ENCODE measurements at regions not wholly inside any gene's neighbourhood (a gene's known extent, or its start where the extent isn't known, plus 50 kb on each side); places are given as distances from the start of the nearest gene placed in this dataset.
"Not testable (repeated sequence)": the region's sequence is repeated elsewhere in the genome, so short reads cannot be mapped to it uniquely, and the experiment has no call there.

DNA sequence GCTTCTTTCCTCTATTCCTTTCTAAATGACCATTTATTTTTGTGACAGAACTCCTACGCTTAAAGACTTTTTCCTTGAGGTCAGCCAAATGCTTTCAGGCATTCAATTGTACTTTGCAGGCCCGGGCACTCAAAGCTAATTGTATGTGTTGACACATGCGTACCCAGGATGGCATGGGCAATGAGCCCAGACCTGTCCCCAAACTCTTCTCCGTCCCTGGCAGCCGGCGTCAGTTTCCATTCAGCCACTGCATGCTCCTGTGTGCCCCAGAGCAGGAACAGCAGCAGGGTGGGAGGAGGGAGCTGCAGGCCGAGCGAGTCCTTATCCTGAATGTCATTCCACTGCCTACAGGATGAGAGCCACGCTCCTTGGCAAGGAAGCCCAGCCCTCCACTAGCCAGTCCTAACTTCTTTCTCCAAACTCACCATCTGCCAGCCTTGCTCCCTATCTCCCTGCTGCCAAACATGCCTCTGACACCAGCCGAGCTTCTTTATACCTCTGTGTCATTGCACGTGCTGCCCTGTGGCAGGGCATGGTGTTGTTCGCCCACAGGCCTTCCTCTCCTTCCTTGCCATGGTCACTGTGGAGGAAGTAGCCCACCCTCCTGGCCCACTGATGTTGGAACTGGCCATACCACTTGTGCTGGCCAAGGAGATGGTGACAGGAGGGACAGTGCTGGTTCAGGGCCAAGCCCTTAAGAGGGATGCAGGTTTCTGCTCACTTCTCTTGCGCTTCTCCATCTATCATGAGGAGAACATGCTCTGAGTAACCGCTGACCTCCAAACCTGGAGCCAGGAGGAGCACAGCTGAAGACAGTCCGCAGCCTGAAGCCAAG lies 116.9 kb upstream of the FHL2 start:
- intact Hi-C loops (cut with DNase I), result no loop called here
- TF ChIP-seq, protein P1, sequence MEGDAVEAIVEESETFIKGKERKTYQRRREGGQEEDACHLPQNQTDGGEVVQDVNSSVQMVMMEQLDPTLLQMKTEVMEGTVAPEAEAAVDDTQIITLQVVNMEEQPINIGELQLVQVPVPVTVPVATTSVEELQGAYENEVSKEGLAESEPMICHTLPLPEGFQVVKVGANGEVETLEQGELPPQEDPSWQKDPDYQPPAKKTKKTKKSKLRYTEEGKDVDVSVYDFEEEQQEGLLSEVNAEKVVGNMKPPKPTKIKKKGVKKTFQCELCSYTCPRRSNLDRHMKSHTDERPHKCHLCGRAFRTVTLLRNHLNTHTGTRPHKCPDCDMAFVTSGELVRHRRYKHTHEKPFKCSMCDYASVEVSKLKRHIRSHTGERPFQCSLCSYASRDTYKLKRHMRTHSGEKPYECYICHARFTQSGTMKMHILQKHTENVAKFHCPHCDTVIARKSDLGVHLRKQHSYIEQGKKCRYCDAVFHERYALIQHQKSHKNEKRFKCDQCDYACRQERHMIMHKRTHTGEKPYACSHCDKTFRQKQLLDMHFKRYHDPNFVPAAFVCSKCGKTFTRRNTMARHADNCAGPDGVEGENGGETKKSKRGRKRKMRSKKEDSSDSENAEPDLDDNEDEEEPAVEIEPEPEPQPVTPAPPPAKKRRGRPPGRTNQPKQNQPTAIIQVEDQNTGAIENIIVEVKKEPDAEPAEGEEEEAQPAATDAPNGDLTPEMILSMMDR (IDR thresholded peaks at IDR 0.05), result no peak
- no peak for DNase-seq (ENCODE audit: low spot score in 2 of 2)
- no peak overlapping the region for H3K4me3 ChIP-seq
- no peaks in the 10 kb centered on the region for H3K36me3 ChIP-seq
- no peak overlapping the region for H3K27ac ChIP-seq
- peaks cover 10 to 13% of the 10 kb centered on the region in 2 donors for H3K4me1 ChIP-seq
- no peaks in the 10 kb centered on the region for H3K9me3 ChIP-seq
- no peaks in the 10 kb centered on the region for H3K27me3 ChIP-seq

DNA sequence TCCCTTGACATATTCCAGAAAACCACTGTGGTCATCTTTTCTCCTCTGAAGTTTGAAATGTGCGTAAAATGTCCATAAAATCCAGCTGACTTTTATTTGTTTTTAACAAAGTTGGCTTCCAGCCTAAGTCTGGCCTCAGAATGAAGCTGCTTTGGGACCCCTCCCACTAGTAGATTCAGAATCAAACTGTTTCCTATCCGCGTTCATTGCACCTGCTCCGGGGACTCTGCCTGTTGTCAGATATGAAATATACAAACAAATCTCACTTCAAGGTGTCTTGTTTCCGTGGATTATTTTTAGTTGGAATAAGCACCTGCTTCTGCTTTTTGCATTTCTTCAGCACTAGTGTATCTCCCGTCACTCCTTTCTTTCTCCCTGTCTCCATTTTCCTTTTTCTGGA lies 115.7 kb upstream of the FHL2 start:
- intact Hi-C loops (cut with DNase I), result no loop called here
- TF ChIP-seq, protein P1 (IDR thresholded peaks at IDR 0.05), result no peak
- Histone ChIP-seq H3K27me3 (no peaks in the 10 kb centered on the region), H3K4me3 (no peak overlapping the region), H3K27ac (no peak overlapping the region), H3K9me3 (no peaks in the 10 kb centered on the region), H3K4me1 (peaks cover 10 to 13% of the 10 kb centered on the region in 2 donors), H3K36me3 (no peaks in the 10 kb centered on the region)
- DNase-seq (ENCODE audit: low spot score in 2 of 2), result no peak

DNA sequence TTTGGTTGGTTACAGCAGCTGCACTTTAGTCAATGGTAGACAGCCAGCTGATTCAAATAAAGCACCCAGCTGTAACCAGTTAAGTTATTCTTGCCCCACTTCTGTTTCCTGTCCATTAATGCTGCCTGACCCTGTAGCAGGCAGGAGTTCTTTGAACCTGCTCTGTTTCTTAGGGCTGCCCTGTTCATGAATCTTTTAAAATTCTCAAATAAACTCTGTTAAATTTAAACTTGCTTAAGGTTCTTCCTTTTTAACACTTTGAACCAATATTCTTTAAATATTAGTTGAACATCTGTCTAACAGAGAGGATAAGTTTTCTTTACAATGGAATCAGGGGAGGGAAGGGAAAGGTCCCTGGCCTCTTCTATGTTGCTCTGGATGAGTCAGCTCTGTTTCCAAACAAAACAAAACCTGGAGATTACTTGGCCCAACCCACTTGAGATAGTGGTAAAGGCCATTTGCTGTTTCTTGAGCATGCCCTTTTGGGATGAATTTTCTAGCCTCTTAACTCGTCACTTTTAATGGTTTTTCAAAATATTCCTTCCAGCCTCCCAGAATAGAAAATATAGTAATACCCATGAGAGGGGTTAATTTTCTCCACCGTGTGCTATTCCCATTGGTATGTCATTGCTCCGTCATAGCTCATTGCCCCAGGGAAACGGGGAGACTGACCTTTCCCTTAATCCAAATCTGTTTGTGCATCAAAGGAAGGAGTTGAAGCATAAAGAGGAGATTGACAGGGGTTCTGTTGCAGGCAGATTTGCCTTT lies 112.1 kb upstream of the FHL2 start:
- TF ChIP-seq, protein P1 (IDR thresholded peaks at IDR 0.05), result no peak
- Histone ChIP-seq H3K4me1 (peaks cover 2 to 3% of the 10 kb centered on the region in 2 donors), H3K27ac (no peak overlapping the region), H3K9me3 (no peaks in the 10 kb centered on the region), H3K4me3 (no peak overlapping the region), H3K27me3 (no peaks in the 10 kb centered on the region), H3K36me3 (no peaks in the 10 kb centered on the region)
- DNase-seq (ENCODE audit: low spot score in 2 of 2), result no peak
- intact Hi-C loops (cut with DNase I), result no loop called here

DNA sequence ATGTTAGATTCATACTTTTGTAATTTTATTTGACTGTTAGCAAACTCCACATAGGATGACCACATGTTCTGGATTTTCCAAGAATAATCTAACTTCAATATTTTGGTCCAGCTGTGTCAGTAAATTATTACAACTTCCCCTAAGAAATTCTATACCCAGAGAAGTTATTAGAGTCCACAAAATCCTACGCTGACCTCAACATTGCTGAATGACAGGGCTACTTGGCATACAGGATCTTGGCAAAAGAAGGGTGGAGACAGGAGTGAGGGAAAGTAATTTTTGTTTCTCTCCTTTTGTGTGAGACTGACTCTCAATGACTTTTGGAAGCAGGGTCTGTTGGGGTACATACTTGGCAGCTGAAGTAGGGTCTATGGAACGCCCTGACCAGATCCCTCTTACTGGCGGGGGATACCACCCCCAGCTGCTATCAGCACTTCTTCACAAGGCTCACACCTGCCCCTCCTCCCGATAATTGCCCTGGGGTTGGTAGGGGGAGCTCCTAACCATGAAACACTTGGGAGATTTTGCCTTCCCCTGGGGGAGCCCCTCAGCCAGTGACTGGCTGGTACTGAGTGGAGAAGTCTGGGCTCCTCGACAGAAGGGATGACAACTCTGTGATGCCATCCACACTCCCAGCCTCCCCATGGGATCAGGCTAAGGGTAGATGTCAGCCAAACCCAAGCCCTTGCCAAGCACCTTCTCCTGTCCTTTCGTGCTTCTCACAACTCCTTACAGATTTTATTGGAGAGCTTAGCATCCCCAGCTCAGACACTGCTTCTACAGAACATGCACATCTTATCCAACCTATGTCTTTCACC lies 110.6 kb upstream of the FHL2 start:
- H3K36me3 ChIP-seq, result no peaks in the 10 kb centered on the region
- intact Hi-C loops (cut with DNase I), result loop anchor here (5.0 kb wide), 1 partner anchor 77 kb away; no protein-coding TSS in a partner anchor
- H3K27ac ChIP-seq, result no peak overlapping the region

DNA sequence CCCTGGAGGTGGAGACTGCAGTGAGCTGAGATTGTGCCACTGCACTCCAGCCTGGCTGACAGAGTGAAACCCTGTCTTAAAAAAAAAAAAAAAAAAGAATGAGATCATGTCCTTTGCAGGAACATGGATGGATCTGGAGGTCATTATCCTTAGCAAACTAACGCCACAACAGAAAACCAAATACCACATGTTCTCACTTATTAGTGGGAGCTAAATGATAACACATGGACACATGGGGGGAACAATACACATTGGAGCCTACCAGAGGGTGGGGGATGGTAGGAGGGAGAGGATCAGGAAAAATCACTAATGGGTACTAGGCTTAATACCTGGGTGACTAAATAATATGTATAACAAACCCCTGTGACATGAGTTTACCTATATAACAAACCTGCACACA lies 108.0 kb upstream of the FHL2 start:
- H3K36me3 ChIP-seq; H3K27me3 ChIP-seq; DNase-seq (ENCODE audit: low spot score in 2 of 2); H3K9me3 ChIP-seq; H3K4me3 ChIP-seq; H3K27ac ChIP-seq; H3K4me1 ChIP-seq: not testable (repeated sequence)
- intact Hi-C loops (cut with DNase I), result loop anchor here (5.0 kb wide), 1 partner anchor 75 kb away; no protein-coding TSS in a partner anchor

More for the DNA sequence above, 110.6 kb upstream of the FHL2 start:
- TF ChIP-seq, protein P1 (IDR thresholded peaks at IDR 0.05), result no peak
- no peak for DNase-seq (ENCODE audit: low spot score in 2 of 2)
- Histone ChIP-seq H3K27me3 (no peaks in the 10 kb centered on the region), H3K9me3 (no peaks in the 10 kb centered on the region), H3K4me3 (no peak overlapping the region), H3K4me1 (no peaks in the 10 kb centered on the region)

Measured in ascending aorta (tissue), 2 donors.